GM08714 (cell line): ENCODE measurements at regions not wholly inside any gene's neighbourhood (a gene's known extent, or its start where the extent isn't known, plus 50 kb on each side); places are given as distances from the start of the nearest gene placed in this dataset.

ENCODE experiments used
- H3K4me3 ChIP-seq: fragments of 200-500 bp; sonication (Bioruptor generic); 2 replicates; pipeline ENCODE4 v1.5.1; 2014; ENCODE audit warnings: mild to moderate bottlenecking, low read length, inconsistent platforms
- ZNF274 ChIP-seq: IDR thresholded peaks from 2 replicates; pipeline ENCODE4 v1.6.1; 2012; ENCODE audit warnings: mild to moderate bottlenecking, low read depth, low read length

- H3K4me3 ChIP-seq, result no peak overlapping the region
Measured at GRCh38 chr14:71687166-71687831, 244.9 kb upstream of the RGS6 start.

GRCh38 chr14:71688576-71688975, 243.7 kb upstream of the RGS6 start:
- TF ChIP-seq ZNF274, result no peak
- no peak overlapping the region for H3K4me3 ChIP-seq

More at GRCh38 chr14:71687166-71687831, 244.9 kb upstream of the RGS6 start:
- TF ChIP-seq ZNF274, result no peak

- TF ChIP-seq ZNF274, result no peak
- H3K4me3 ChIP-seq, result no peak overlapping the region
Measured at GRCh38 chr14:71690478-71690877, 241.8 kb upstream of the RGS6 start.

GRCh38 chr14:71692496-71692895, 239.7 kb upstream of the RGS6 start:
- no peak overlapping the region for H3K4me3 ChIP-seq
- TF ChIP-seq ZNF274, result no peak

GRCh38 chr14:71693381-71693780, 238.8 kb upstream of the RGS6 start:
- no peak for TF ChIP-seq ZNF274
- no peak overlapping the region for H3K4me3 ChIP-seq

GRCh38 chr14:71694591-71695530, 237.4 kb upstream of the RGS6 start:
- H3K4me3 ChIP-seq, result no peak overlapping the region
- TF ChIP-seq ZNF274, result no peak

GRCh38 chr14:71695611-71696350, 236.4 kb upstream of the RGS6 start:
- H3K4me3 ChIP-seq, result no peak overlapping the region
- TF ChIP-seq ZNF274, result no peak

- TF ChIP-seq ZNF274, result no peak
- no peak overlapping the region for H3K4me3 ChIP-seq
Measured at GRCh38 chr14:71698027-71698426, 234.2 kb upstream of the RGS6 start.

- no peak for TF ChIP-seq ZNF274
- no peak overlapping the region for H3K4me3 ChIP-seq
Measured at GRCh38 chr14:71698673-71699072, 233.6 kb upstream of the RGS6 start.

- TF ChIP-seq ZNF274, result no peak
- H3K4me3 ChIP-seq, result no peak overlapping the region
Measured at GRCh38 chr14:71701990-71702389, 230.2 kb upstream of the RGS6 start.

- H3K4me3 ChIP-seq, result no peak overlapping the region
- no peak for TF ChIP-seq ZNF274
Measured at GRCh38 chr14:71702786-71703185, 229.4 kb upstream of the RGS6 start.

GRCh38 chr14:71703477-71703876, 228.8 kb upstream of the RGS6 start:
- no peak overlapping the region for H3K4me3 ChIP-seq
- TF ChIP-seq ZNF274, result no peak

- H3K4me3 ChIP-seq, result no peak overlapping the region
- no peak for TF ChIP-seq ZNF274
Measured at GRCh38 chr14:71704210-71704609, 228.0 kb upstream of the RGS6 start.

- H3K4me3 ChIP-seq, result no peak overlapping the region
- no peak for TF ChIP-seq ZNF274
Measured at GRCh38 chr14:71705460-71705859, 226.8 kb upstream of the RGS6 start.
